ENCODE measurements at regions not wholly inside any gene's neighbourhood (a gene's known extent, or its start where the extent isn't known, plus 50 kb on each side); places are given as distances from the start of the nearest gene placed in this dataset.
"Not testable (repeated sequence)": the region's sequence is repeated elsewhere in the genome, so short reads cannot be mapped to it uniquely, and the experiment has no call there.

DNA sequence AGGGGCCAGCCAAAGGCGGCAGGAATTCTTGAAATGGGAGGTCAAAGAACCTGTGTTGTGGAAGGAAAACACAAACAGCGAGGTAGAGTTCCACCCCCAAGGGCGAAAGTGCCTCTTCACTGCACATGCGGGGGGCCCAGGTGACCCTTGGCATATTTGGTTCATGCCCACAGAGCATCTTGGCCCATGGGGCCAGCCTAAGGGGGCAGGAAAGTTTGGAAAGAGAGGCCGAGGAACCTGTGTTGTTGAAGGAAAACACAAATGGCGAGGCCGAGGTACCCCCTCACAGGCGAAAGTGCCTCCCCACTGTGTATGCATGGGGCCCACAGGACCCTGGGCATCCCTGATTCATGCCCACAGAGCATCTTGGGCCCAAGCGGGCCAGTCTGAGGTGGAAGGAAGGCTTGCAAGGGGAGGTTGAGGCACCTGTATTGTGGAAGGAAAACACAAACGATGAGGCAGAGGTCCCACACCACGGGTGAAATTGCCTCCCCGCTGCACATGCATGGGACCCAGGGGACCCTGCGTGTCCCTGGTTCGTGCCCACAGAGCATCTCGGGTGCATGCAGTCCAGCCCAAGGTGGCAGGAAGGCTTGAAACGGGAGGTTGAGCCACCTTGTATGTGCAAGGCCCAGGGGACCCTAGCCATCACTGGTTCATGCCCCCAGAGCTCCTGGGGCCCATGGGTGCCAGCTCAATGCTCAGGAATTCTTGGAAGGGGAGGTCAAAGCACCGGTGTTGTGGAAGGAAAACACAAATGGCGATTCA is 384.1 kb downstream of the ALG10 start:
- DNase-seq = no peak
- ATAC-seq = no peak
- intact Hi-C loops (cut with DNase I) = no loop called here

GRCh38 chr12:34406996-34407300 is 384.7 kb downstream of the ALG10 start:
- ATAC-seq = no peak
- DNase-seq = peak; percentile 7
- intact Hi-C loops (cut with DNase I) = no loop called here

GRCh38 chr12:34407813-34408212 is 385.5 kb downstream of the ALG10 start:
- intact Hi-C loops (cut with DNase I) = no loop called here
- ATAC-seq (no peak), DNase-seq (no peak)

DNA sequence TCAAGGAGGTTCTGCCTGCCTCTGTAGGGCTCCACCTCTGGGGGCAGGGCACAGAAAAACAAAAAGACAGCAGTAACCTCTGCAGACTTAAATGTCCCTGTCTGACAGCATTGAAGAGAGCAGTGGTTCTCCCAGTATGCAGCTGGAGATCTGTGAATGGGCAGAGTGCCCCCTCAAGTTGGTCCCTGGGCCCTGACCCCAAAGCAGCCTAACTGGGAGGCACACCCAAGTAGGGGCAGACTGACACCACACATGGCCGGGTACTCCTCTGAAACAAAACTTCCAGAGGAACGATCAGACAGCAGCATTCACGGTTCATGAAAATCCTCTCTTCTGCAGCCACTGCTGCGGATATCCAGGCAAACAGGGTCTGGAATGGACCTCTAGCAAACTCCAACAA is 409.2 kb downstream of the ALG10 start:
- ATAC-seq; intact Hi-C loops (cut with DNase I); DNase-seq: not testable (repeated sequence)

All from left cardiac atrium (tissue), 4 donors.